Breast epithelium (tissue), 4 donors: ENCODE measurements at regions not wholly inside any gene's neighbourhood (a gene's known extent, or its start where the extent isn't known, plus 50 kb on each side); places are given as distances from the start of the nearest gene placed in this dataset.

ENCODE experiments used
- DNase-seq, 2 donors: peaks; one replicate each; pipeline ENCODE4 v3.0.0-alpha.2; 2019; ENCODE audit warnings: low spot score in 2 of 2
- H3K27ac ChIP-seq, 2 donors: fragments of 200-600 bp; sonication (generic) in 1 of 2; one replicate each; pipeline ENCODE4 v1.5.1; 2016 to 2019; ENCODE audit warnings: mild to moderate bottlenecking in 1 of 2
- H3K27me3 ChIP-seq, 2 donors: fragments of 200-600 bp; sonication (generic) in 1 of 2; one replicate each; pipeline versions ENCODE4 v1.5.1 to v1.6.0; 2017 to 2019; ENCODE audit warnings: control low read depth in 1 of 2, mild to moderate bottlenecking in 1 of 2
- H3K36me3 ChIP-seq: fragments of 200-600 bp; one replicate; pipeline ENCODE4 v1.5.1; 2019
- H3K4me1 ChIP-seq, 2 donors: fragments of 200-600 bp; sonication (generic); one replicate each; pipeline ENCODE4 v1.5.1; 2016 to 2019; ENCODE audit warnings: control low read depth in 1 of 2
- H3K4me3 ChIP-seq, 3 donors: fragments of 200-600 bp; sonication (generic); 1 replicate in 2 of 3; 2 replicates in 1 of 3; pipeline ENCODE4 v1.5.1; 2016 to 2019; ENCODE audit warnings: mild to moderate bottlenecking in 3 of 3, moderate library complexity in 2 of 3
- H3K9me3 ChIP-seq, 2 donors: fragments of 200-600 bp; sonication (generic) in 1 of 2; one replicate each; pipeline ENCODE4 v1.5.1; 2016 to 2019; ENCODE audit warnings: control low read depth in 1 of 2
- POLR2A ChIP-seq: fragments of 450-650 bp; IDR thresholded peaks from one replicate; pipeline ENCODE4 v1.6.1; 2016; ENCODE audit warnings: antibody characterized with exemption, mild to moderate bottlenecking, moderate library complexity
- POLR2AphosphoS5 ChIP-seq, 3 donors: sonication (generic); formaldehyde crosslinking; IDR thresholded peaks; one replicate each; pipeline ENCODE4 v1.6.1; 2017; ENCODE audit warnings: antibody characterized with exemption in 3 of 3
- intact Hi-C: fragments of 100-400 bp; cut with DNase I; formaldehyde crosslinking; loops from one replicate; pipeline ENCODE4 v1.15.1; 2023; ENCODE audit warnings: low total_unique reads
- TF ChIP-seq, protein P1 (sequence below), 3 donors: fragments of 450-650 bp; IDR thresholded peaks; one replicate each; pipeline ENCODE4 v1.5.1; 2016 to 2017; ENCODE audit warnings: antibody characterized with exemption in 3 of 3, mild to moderate bottlenecking in 3 of 3, moderate library complexity in 3 of 3

DNA sequence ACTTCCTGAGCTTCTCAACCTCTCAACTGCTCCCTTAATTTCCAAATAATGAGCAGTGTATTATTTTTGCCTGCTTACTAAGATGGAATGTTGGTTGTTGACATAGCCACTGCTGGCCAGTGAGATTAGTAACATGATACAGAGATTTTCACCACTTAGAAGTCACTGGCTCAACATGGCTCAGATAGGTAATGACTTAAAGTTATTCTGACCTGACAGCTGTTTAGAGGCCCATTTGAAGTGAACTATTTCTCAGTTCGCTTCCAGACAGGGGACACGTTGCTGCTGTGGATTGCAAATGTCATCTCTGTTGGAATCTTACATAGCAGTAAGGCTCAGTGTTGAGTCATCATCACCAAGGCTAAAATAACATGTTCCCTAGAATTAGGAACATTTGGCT is 490.2 kb downstream of the TLE4 start:
- Histone ChIP-seq H3K4me3 (no peak overlapping the region), H3K4me1 (no peaks in the 10 kb centered on the region), H3K9me3 (peaks cover 3 to 5% of the 10 kb centered on the region in 2 donors), H3K27me3 (no peaks in the 10 kb centered on the region), H3K27ac (no peak overlapping the region), H3K36me3 (no peaks in the 10 kb centered on the region)
- DNase-seq: no peak
- intact Hi-C loops: no loop called here
- TF ChIP-seq POLR2A (no peak), POLR2AphosphoS5 (IDR thresholded peaks at IDR 0.05) (no peak)
- TF ChIP-seq, protein P1, sequence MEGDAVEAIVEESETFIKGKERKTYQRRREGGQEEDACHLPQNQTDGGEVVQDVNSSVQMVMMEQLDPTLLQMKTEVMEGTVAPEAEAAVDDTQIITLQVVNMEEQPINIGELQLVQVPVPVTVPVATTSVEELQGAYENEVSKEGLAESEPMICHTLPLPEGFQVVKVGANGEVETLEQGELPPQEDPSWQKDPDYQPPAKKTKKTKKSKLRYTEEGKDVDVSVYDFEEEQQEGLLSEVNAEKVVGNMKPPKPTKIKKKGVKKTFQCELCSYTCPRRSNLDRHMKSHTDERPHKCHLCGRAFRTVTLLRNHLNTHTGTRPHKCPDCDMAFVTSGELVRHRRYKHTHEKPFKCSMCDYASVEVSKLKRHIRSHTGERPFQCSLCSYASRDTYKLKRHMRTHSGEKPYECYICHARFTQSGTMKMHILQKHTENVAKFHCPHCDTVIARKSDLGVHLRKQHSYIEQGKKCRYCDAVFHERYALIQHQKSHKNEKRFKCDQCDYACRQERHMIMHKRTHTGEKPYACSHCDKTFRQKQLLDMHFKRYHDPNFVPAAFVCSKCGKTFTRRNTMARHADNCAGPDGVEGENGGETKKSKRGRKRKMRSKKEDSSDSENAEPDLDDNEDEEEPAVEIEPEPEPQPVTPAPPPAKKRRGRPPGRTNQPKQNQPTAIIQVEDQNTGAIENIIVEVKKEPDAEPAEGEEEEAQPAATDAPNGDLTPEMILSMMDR (IDR thresholded peaks at IDR 0.05): no peak

DNA sequence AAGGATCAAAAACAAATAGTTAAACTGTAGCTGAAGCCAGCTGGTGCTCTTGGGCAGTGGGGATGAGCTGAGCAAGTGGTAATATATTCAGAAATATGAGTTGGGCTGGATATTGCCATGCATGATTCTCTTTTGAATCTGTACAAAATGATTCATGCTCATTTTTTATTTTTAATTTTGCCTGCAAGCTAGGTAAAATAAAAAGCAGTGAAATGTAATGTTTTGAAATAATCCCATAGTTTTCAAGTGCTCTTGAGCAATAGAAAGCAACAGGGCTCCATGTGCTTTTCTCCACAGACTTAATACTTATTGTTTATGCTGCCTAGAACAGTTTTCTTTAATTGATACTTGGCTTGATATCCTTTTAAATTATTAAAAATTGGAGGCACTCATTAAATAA is 489.3 kb downstream of the TLE4 start:
- H3K4me1 ChIP-seq: no peaks in the 10 kb centered on the region
- no peaks in the 10 kb centered on the region for H3K36me3 ChIP-seq
- intact Hi-C loops: no loop called here
- no peak overlapping the region for H3K4me3 ChIP-seq
- no peaks in the 10 kb centered on the region for H3K27me3 ChIP-seq
- TF ChIP-seq POLR2AphosphoS5 (IDR thresholded peaks at IDR 0.05) (no peak), POLR2A (no peak)
- TF ChIP-seq, protein P1 (IDR thresholded peaks at IDR 0.05): no peak
- H3K9me3 ChIP-seq: peaks cover 3 to 5% of the 10 kb centered on the region in 2 donors
- DNase-seq: no peak
- no peak overlapping the region for H3K27ac ChIP-seq

DNA sequence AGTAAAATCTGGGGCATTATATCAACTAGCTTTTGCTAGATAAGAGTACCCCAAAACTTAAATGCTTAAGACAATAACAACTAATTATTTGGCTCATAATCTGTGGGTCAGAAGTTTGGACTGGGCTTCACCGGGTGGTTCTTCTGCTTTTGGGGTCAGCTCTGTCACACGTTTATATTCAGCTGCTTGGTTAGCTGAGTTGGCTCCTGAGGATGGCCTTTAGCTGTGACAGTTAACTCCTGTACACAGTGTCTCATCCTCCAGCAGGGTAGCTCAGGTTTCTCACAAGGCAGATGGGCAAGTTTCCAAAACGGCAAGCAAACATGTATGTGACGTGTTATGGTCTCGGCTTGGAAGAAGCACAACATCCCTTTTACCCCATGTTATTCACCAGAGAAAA is 488.2 kb downstream of the TLE4 start:
- Histone ChIP-seq H3K36me3 (no peaks in the 10 kb centered on the region), H3K4me3 (no peak overlapping the region), H3K27me3 (no peaks in the 10 kb centered on the region), H3K9me3 (peaks cover 3 to 5% of the 10 kb centered on the region in 2 donors), H3K4me1 (no peaks in the 10 kb centered on the region), H3K27ac (no peak overlapping the region)
- intact Hi-C loops: no loop called here
- DNase-seq: no peak
- TF ChIP-seq, protein P1 (IDR thresholded peaks at IDR 0.05): no peak
- no peak for TF ChIP-seq POLR2AphosphoS5 (IDR thresholded peaks at IDR 0.05)
- no peak for TF ChIP-seq POLR2A

DNA sequence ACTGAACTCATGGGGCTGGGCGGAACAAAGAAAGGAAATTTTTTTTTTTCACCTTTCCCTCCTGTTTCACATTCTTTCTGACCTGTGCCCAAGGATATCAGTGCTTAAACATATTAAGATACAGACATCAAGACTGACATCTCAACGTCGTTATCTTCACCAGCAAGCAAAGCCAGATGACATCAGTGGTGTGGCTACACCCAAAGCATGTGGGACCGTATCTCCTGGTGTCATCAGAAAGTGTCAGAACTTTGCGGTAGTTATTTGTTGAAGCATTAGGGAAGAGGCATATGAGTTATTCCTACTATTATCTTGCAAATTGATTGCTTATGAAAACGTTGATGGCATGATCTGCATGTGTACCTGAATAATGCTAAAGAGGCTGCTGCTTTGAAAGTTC is 487.4 kb downstream of the TLE4 start:
- TF ChIP-seq, protein P1 (IDR thresholded peaks at IDR 0.05): no peak
- TF ChIP-seq POLR2A: no peak
- TF ChIP-seq POLR2AphosphoS5 (IDR thresholded peaks at IDR 0.05): no peak
- Histone ChIP-seq H3K36me3 (no peaks in the 10 kb centered on the region), H3K4me1 (no peaks in the 10 kb centered on the region), H3K27ac (no peak overlapping the region), H3K4me3 (no peak overlapping the region), H3K9me3 (peaks cover 3 to 5% of the 10 kb centered on the region in 2 donors), H3K27me3 (no peaks in the 10 kb centered on the region)
- no peak for DNase-seq
- intact Hi-C loops: no loop called here

DNA sequence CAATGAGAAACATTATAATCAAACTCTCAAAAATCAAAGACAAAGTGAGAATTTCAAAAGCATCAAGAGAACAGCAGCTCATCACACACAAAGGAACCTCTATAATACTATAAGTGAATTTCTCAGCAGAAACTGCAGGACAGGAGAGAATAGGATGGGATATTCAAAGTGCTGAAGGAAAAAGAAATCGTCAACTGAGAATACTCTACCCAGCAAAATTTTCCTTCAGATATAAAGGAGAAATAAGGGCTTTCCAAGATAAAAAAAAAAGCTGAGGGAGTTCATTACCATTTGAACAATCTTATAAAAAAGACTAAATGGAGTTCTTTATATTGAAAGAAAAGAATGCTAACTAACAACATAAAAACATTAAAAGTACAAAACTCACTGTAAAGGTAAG is 481.1 kb downstream of the TLE4 start:
- intact Hi-C loops: no loop called here
- Histone ChIP-seq H3K4me1 (no peaks in the 10 kb centered on the region), H3K27me3 (no peaks in the 10 kb centered on the region), H3K9me3 (peaks cover 0 to 28% of the 10 kb centered on the region in 2 donors), H3K36me3 (no peaks in the 10 kb centered on the region), H3K27ac (no peak overlapping the region), H3K4me3 (no peak overlapping the region)
- TF ChIP-seq, protein P1 (IDR thresholded peaks at IDR 0.05): no peak
- TF ChIP-seq POLR2AphosphoS5 (IDR thresholded peaks at IDR 0.05) (no peak), POLR2A (no peak)
- no peak for DNase-seq
